IPS-NIHi11 (cell line): ENCODE measurements at regions not wholly inside any gene's neighbourhood (a gene's known extent, or its start where the extent isn't known, plus 50 kb on each side); places are given as distances from the start of the nearest gene placed in this dataset.
A peak's percentile ranks its signal among the peaks of the same experiment; 100 is the strongest.

ENCODE experiments used
- DNase-seq: peaks from one replicate; pipeline ENCODE4 v3.0.0; 2012; ENCODE audit warnings: mixed read lengths, low spot score

GRCh38 chr1:209328196-209328595, 255.3 kb upstream of the CAMK1G start:
- no peak for DNase-seq

GRCh38 chr1:209335178-209335577, 248.3 kb upstream of the CAMK1G start:
- DNase-seq, result peak; percentile 82

- DNase-seq, result no peak
These were observed 242.4 kb upstream of the CAMK1G start for GRCh38 chr1:209341146-209341545.

GRCh38 chr1:209341673-209342420, 241.7 kb upstream of the CAMK1G start:
- no peak for DNase-seq

GRCh38 chr1:209342441-209343175, 240.9 kb upstream of the CAMK1G start:
- no peak for DNase-seq

GRCh38 chr1:209343511-209343910, 240.0 kb upstream of the CAMK1G start:
- no peak for DNase-seq

- no peak for DNase-seq
These were observed 239.4 kb upstream of the CAMK1G start for GRCh38 chr1:209344156-209344555.

GRCh38 chr1:209349363-209350308, 233.9 kb upstream of the CAMK1G start:
- DNase-seq, result no peak

GRCh38 chr1:209353053-209353452, 230.5 kb upstream of the CAMK1G start:
- no peak for DNase-seq

- peak; percentile 87 for DNase-seq
These were observed 229.2 kb upstream of the CAMK1G start for GRCh38 chr1:209354111-209354839.

GRCh38 chr1:209354840-209355165, 228.7 kb upstream of the CAMK1G start:
- DNase-seq, result no peak

GRCh38 chr1:209355415-209355814, 228.1 kb upstream of the CAMK1G start:
- DNase-seq, result no peak

GRCh38 chr1:209356976-209357377, 226.5 kb upstream of the CAMK1G start:
- peak; percentile 24 for DNase-seq

- DNase-seq, result peak; percentile 25
These were observed 220.4 kb upstream of the CAMK1G start for GRCh38 chr1:209363112-209363511.

- DNase-seq, result no peak
These were observed 218.8 kb upstream of the CAMK1G start for GRCh38 chr1:209364716-209365115.

GRCh38 chr1:209367061-209367772, 216.3 kb upstream of the CAMK1G start:
- DNase-seq, result no peak

- DNase-seq, result no peak
These were observed 214.5 kb upstream of the CAMK1G start for GRCh38 chr1:209368864-209369598.

- no peak for DNase-seq
These were observed 213.1 kb upstream of the CAMK1G start for GRCh38 chr1:209370241-209370995.

GRCh38 chr1:209375097-209375496, 208.4 kb upstream of the CAMK1G start:
- no peak for DNase-seq
